HG03520 (cell line): ENCODE measurements at regions not wholly inside any gene's neighbourhood (a gene's known extent, or its start where the extent isn't known, plus 50 kb on each side); places are given as distances from the start of the nearest gene placed in this dataset.

Source experiments
- ATAC-seq: cut with Tn5 transposase; IDR thresholded peaks from one replicate; pipeline ENCODE4 v1.9.1; 2021; ENCODE audit warnings: mild to moderate bottlenecking, moderate library complexity; ENCODE audit not compliant: unreplicated experiment

- no peak for ATAC-seq
Observed at GRCh38 chr12:107464644-107465043, 221.0 kb upstream of the PWP1 start.

GRCh38 chr12:107465625-107466024 lies 220.0 kb upstream of the PWP1 start:
- ATAC-seq, result no peak

- no peak for ATAC-seq
Observed at GRCh38 chr12:107467716-107468115, 217.9 kb upstream of the PWP1 start.

GRCh38 chr12:107468182-107468581 lies 217.4 kb upstream of the PWP1 start:
- no peak for ATAC-seq

- ATAC-seq, result no peak
Observed at GRCh38 chr12:107469011-107469410, 216.6 kb upstream of the PWP1 start.

- no peak for ATAC-seq
Observed at GRCh38 chr12:107470645-107471044, 215.0 kb upstream of the PWP1 start.

- no peak for ATAC-seq
Observed at GRCh38 chr12:107472308-107472707, 213.3 kb upstream of the PWP1 start.

GRCh38 chr12:107474099-107474498 lies 211.5 kb upstream of the PWP1 start:
- no peak for ATAC-seq

GRCh38 chr12:107474639-107475539 lies 210.7 kb upstream of the PWP1 start:
- no peak for ATAC-seq

GRCh38 chr12:107475900-107476299 lies 209.7 kb upstream of the PWP1 start:
- ATAC-seq, result no peak

GRCh38 chr12:107477018-107477417 lies 208.6 kb upstream of the PWP1 start:
- ATAC-seq, result no peak

- no peak for ATAC-seq
Observed at GRCh38 chr12:107477947-107478610, 207.5 kb upstream of the PWP1 start.

- no peak for ATAC-seq
Observed at GRCh38 chr12:107478881-107479280, 206.7 kb upstream of the PWP1 start.

GRCh38 chr12:107480836-107481608 lies 204.6 kb upstream of the PWP1 start:
- ATAC-seq, result no peak

GRCh38 chr12:107484230-107484629 lies 201.4 kb upstream of the PWP1 start:
- no peak for ATAC-seq

- no peak for ATAC-seq
Observed at GRCh38 chr12:107484941-107485340, 200.7 kb upstream of the PWP1 start.

GRCh38 chr12:107485731-107486130 lies 199.9 kb upstream of the PWP1 start:
- no peak for ATAC-seq

GRCh38 chr12:107486140-107486892 lies 199.3 kb upstream of the PWP1 start:
- ATAC-seq, result no peak

- no peak for ATAC-seq
Observed at GRCh38 chr12:107487011-107487680, 198.5 kb upstream of the PWP1 start.

- no peak for ATAC-seq
Observed at GRCh38 chr12:107488666-107489065, 196.9 kb upstream of the PWP1 start.
